ENCODE measurements at regions not wholly inside any gene's neighbourhood (a gene's known extent, or its start where the extent isn't known, plus 50 kb on each side); places are given as distances from the start of the nearest gene placed in this dataset.

- CTCF ChIA-PET, result no interaction called here
These were observed 65.6 kb upstream of the HS3ST4 start for GRCh38 chr16:25626172-25626571.

GRCh38 chr16:25625620-25626019 is 66.1 kb upstream of the HS3ST4 start:
- no peak for DNase-seq (ENCODE audit: low read depth, low spot score)
- H3K4me3 ChIP-seq (ENCODE audit: low read depth, low read length), result no peak overlapping the region
- CTCF ChIA-PET, result no interaction called here
- POLR2A ChIA-PET, result no interaction called here
- TF ChIP-seq CTCF (IDR thresholded peaks at IDR 0.05; ENCODE audit: insufficient read depth, low read length, missing control alignments), result no peak

More at GRCh38 chr16:25626172-25626571, 65.6 kb upstream of the HS3ST4 start:
- TF ChIP-seq CTCF (IDR thresholded peaks at IDR 0.05; ENCODE audit: insufficient read depth, low read length, missing control alignments), result no peak
- H3K4me3 ChIP-seq (ENCODE audit: low read depth, low read length), result no peak overlapping the region
- no peak for DNase-seq (ENCODE audit: low read depth, low spot score)
- POLR2A ChIA-PET, result no interaction called here

- DNase-seq (ENCODE audit: low read depth, low spot score), result no peak
- POLR2A ChIA-PET, result no interaction called here
These were observed 77.0 kb upstream of the HS3ST4 start for GRCh38 chr16:25614716-25615265.

DNA sequence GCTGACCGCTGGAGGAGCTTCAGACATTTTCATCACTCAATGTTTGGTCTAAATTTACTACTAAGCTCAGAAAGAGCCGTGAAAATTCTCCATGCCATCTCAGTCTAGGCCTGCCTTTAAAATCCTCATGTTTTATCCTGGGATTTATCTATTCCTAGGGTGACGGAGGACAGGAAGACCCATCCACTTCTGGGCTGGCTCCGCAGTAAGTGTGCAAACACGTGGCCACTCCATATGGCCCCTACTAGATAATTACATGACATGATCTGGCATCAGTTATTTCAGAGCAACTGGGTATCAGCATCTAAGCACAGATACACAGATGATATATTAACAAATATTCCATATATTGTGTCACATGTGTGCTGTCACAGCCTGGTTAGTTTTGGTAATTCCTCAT is 77.8 kb upstream of the HS3ST4 start:
- ChIA-PET CTCF (no interaction called here), POLR2A (no interaction called here)
- DNase-seq (ENCODE audit: low read depth, low spot score), result no peak

More at GRCh38 chr16:25614716-25615265, 77.0 kb upstream of the HS3ST4 start:
- CTCF ChIA-PET, result no interaction called here
- no peak for TF ChIP-seq CTCF (IDR thresholded peaks at IDR 0.05; ENCODE audit: insufficient read depth, low read length, missing control alignments)
- H3K4me3 ChIP-seq (ENCODE audit: low read depth, low read length), result no peak overlapping the region

GRCh38 chr16:25608002-25608401 is 83.8 kb upstream of the HS3ST4 start:
- DNase-seq (ENCODE audit: low read depth, low spot score), result no peak
- ChIA-PET POLR2A (no interaction called here), CTCF (no interaction called here)
- TF ChIP-seq CTCF (IDR thresholded peaks at IDR 0.05; ENCODE audit: insufficient read depth, low read length, missing control alignments), result no peak
- no peak overlapping the region for H3K4me3 ChIP-seq (ENCODE audit: low read depth, low read length)

More for the DNA sequence above, 77.8 kb upstream of the HS3ST4 start:
- no peak overlapping the region for H3K4me3 ChIP-seq (ENCODE audit: low read depth, low read length)
- no peak for TF ChIP-seq CTCF (IDR thresholded peaks at IDR 0.05; ENCODE audit: insufficient read depth, low read length, missing control alignments)

DNA sequence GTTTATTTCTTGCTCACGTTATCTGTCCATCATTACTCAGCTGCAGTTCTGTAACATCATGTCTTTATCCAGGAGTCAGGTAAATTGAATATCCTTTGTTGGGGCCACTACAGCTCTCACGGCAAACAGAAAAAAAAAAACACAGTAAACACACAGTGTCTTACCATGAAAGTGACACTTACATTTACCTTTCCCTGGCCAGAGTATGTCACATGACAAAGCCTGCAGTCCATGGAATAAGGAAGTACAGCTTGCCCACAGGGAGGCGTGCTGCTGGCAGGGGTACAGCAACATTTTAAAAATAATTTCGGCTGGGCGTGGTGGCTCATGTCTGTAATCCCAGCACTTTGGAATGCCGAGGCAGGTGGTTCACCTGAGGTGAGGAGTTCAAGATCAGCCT is 85.7 kb upstream of the HS3ST4 start:
- no peak overlapping the region for H3K4me3 ChIP-seq (ENCODE audit: low read depth, low read length)
- no peak for TF ChIP-seq CTCF (IDR thresholded peaks at IDR 0.05; ENCODE audit: insufficient read depth, low read length, missing control alignments)
- no peak for DNase-seq (ENCODE audit: low read depth, low spot score)
- ChIA-PET POLR2A (no interaction called here), CTCF (no interaction called here)
